AML-193 (cell line): ENCODE measurements at regions not wholly inside any gene's neighbourhood (a gene's known extent, or its start where the extent isn't known, plus 50 kb on each side); places are given as distances from the start of the nearest gene placed in this dataset.

ENCODE experiments used
- DNase-seq, 2 experiments: peaks; one replicate each; lab custom pipeline; 2025; lab: John Stamatoyannopoulos, UW

GRCh38 chr4:107248571-107248970 lies 212.5 kb upstream of the DKK2 start:
- no peak for DNase-seq

GRCh38 chr4:107247738-107248137 lies 211.6 kb upstream of the DKK2 start:
- no peak for DNase-seq

- no peak for DNase-seq
These were observed 210.6 kb upstream of the DKK2 start for GRCh38 chr4:107246761-107247160.

GRCh38 chr4:107243141-107243781 lies 207.1 kb upstream of the DKK2 start:
- DNase-seq: no peak

- no peak for DNase-seq
These were observed 184.9 kb upstream of the DKK2 start for GRCh38 chr4:107220976-107221375.

GRCh38 chr4:107219681-107220080 lies 183.6 kb upstream of the DKK2 start:
- no peak for DNase-seq

GRCh38 chr4:107216379-107216778 lies 180.3 kb upstream of the DKK2 start:
- no peak for DNase-seq

GRCh38 chr4:107215222-107215621 lies 179.1 kb upstream of the DKK2 start:
- no peak for DNase-seq

GRCh38 chr4:107213880-107214279 lies 177.8 kb upstream of the DKK2 start:
- no peak for DNase-seq

GRCh38 chr4:107213410-107213809 lies 177.3 kb upstream of the DKK2 start:
- no peak for DNase-seq

- no peak for DNase-seq
These were observed 176.5 kb upstream of the DKK2 start for GRCh38 chr4:107212565-107212964.

GRCh38 chr4:107210450-107211239 lies 174.5 kb upstream of the DKK2 start:
- DNase-seq: no peak

GRCh38 chr4:107203733-107204132 lies 167.6 kb upstream of the DKK2 start:
- no peak for DNase-seq

GRCh38 chr4:107202744-107203143 lies 166.6 kb upstream of the DKK2 start:
- DNase-seq: no peak

GRCh38 chr4:107197121-107197520 lies 161.0 kb upstream of the DKK2 start:
- DNase-seq: no peak

- DNase-seq: no peak
These were observed 160.2 kb upstream of the DKK2 start for GRCh38 chr4:107196312-107196711.

- no peak for DNase-seq
These were observed 157.9 kb upstream of the DKK2 start for GRCh38 chr4:107194005-107194404.

GRCh38 chr4:107192601-107193000 lies 156.5 kb upstream of the DKK2 start:
- DNase-seq: no peak

- DNase-seq: no peak
These were observed 151.0 kb upstream of the DKK2 start for GRCh38 chr4:107187091-107187490.

GRCh38 chr4:107183155-107183774 lies 147.2 kb upstream of the DKK2 start:
- peak; percentile 43 for DNase-seq

- DNase-seq: no peak
These were observed 146.2 kb upstream of the DKK2 start for GRCh38 chr4:107182347-107182746.

- no peak for DNase-seq
These were observed 130.8 kb upstream of the DKK2 start for GRCh38 chr4:107166873-107167450.

- no peak for DNase-seq
These were observed 130.1 kb upstream of the DKK2 start for GRCh38 chr4:107166181-107166580.
